NT2/D1 (cell line): ENCODE measurements at regions not wholly inside any gene's neighbourhood (a gene's known extent, or its start where the extent isn't known, plus 50 kb on each side); places are given as distances from the start of the nearest gene placed in this dataset.
"Not testable (repeated sequence)": the region's sequence is repeated elsewhere in the genome, so short reads cannot be mapped to it uniquely, and the experiment has no call there.

Experiments used
- SUZ12 ChIP-seq: IDR thresholded peaks from 2 replicates; pipeline ENCODE4 v1.6.1; 2011; ENCODE audit not compliant: insufficient read length, insufficient read depth; ENCODE audit errors: extremely low read depth
- YY1 ChIP-seq: IDR thresholded peaks from 2 replicates; pipeline ENCODE4 v1.6.1; 2011; ENCODE audit not compliant: insufficient read length, insufficient read depth
- ZNF274 ChIP-seq: IDR thresholded peaks from 2 replicates; pipeline ENCODE4 v1.6.1; 2011; ENCODE audit warnings: mild to moderate bottlenecking, low read depth, low read length

GRCh38 chr15:84393966-84394365 lies 158.4 kb downstream of the GOLGA6L4 start:
- not testable (repeated sequence) for TF ChIP-seq ZNF274, SUZ12, YY1
